M059J (cell line): ENCODE measurements at regions not wholly inside any gene's neighbourhood (a gene's known extent, or its start where the extent isn't known, plus 50 kb on each side); places are given as distances from the start of the nearest gene placed in this dataset.

Experiments used
- DNase-seq: peaks from one replicate; pipeline ENCODE4 v3.0.0-alpha.2; 2012; ENCODE audit warnings: low read depth

DNA sequence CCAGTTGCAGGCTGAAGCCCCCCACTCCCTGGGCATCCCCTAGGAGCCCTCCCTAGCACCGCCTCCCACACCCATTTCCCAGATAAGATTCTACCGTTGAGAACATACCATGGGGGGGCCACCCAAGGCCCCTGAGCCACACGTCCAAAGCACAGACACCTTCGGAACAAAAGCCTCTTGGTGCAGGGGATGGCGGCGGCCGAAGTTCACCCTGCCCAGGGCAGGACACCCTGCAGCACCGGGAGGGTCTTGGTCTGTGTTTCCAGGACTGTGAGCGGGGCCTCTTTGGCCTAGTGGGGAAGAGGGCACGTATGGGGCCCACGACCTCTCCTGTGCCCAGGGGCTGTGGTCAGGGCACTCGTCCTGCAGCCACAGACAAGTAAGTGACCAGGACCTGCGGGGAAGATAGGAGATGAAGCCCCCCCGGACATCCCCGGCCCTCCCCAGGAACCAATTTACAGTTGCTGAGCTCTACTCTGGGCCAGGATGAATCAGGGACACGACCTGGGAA, 154.3 kb upstream of the C14orf180 start:
- no peak for DNase-seq

DNA sequence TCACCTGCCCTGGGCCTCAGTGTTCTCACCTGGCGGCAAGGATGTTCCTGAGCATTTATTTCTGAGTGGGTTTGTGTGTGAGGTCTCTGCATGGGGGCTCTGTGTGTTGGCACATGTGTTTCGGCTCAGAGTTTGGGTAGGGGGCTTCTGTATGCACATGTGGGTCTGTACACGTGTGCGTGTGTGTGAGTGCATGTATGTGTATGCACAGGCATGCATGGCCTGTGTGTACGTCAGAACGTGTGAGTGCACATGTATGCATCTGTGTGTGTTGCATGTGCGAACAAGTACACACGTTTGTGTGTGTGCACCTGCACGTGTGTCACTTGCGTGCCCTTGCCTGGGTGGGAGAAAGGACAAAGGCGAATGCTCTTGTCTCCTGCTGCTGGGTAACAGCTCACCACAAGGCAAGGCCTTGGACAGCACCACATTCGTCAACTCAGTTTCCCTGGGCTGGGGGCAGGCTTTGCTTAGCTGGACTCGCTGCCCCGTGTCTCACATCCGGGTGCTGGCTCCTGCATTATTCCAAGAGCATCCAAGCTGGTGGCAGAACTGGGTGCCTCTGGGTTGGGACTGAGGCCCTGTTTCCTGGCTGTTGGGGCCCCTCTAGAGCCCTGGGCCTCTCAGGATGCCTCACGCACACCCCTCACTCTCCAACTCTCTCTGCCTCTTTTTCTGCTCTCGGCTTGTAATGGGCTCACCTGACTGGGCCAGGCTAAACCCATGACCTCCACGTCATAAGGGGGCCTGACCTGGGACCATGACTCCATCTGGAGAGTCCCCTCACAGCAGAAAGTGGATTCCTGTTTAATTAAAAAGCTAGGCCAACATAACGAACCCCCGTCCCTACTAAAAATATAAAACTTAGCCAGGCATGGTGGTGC, 153.6 kb upstream of the C14orf180 start:
- no peak for DNase-seq

DNA sequence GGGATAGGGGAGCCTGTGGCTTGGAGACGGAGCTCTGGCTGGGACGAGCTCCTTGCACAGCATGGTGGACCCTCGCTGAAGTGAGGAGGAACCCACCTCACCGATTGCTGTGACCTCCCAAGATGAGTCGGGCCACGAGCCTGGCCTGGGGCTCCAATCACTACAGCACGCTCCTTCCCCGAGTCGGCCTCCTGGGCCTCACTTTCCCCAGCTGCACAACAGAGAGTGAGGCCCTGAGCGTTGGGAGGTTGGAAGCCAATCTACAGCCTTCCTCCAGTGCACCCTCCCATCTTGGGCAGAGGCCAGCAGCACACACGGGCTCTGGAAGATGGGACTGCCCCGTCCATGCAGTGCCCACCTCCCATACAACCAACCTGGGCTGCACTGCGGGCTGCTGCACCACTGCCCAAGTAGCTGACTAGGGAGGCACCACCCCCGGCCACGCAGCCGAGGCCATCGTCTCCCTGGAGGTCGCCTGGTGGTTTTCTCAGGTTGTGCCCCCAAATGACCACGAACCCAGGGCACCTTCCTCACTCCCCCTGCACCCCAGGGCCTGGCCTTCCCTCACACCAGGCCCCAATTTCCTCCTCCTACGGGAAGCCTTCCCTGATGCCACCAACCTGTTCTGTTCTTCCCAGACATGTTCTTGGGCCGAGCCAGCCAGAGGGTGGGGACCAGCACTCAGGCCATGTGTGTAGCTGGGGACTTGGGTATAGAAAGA, 152.3 kb upstream of the C14orf180 start:
- DNase-seq = no peak

DNA sequence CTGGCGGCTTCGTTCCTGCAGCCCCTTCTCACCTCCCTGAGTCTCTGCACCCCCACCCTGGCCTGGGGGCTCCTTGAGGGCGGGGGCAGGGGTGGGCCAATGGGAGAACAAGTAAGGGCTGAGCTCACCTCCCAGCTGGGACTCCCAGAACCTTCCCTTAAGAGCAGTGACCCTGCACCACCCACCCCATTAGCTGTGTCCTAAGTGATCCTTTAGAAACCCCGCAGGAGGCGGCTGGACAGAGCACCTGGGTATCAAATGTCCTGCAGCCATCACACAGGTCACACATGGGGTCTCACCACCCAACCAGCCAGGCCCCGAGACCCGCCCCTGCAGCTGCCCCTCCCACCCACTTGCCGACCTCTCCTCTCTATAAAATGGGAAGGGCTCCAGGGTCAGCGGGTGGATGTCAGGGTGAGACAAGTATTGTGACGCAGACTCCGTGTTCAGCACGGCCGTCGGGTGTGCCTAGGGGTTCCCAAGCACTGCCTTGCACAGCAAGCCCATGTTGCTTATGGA, 151.2 kb upstream of the C14orf180 start:
- no peak for DNase-seq

DNA sequence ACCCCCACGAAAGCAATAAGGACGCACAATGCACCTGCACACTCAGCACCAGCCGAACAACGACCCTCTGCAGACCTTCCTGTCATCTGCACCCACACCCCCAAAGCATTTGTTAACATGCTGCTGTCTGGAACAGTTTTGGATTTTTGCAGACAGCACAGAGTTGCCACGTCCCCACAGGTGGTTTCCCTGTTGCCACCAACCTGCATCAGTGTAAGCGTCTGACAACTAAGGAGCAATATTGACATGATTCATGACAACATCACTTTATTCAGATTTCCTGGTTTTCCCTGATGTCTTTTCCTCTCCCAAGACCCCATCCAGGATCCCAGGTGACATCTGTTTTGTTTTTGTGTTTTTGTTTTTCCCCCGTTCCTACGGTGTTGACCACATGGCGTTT, 150.7 kb upstream of the C14orf180 start:
- no peak for DNase-seq

DNA sequence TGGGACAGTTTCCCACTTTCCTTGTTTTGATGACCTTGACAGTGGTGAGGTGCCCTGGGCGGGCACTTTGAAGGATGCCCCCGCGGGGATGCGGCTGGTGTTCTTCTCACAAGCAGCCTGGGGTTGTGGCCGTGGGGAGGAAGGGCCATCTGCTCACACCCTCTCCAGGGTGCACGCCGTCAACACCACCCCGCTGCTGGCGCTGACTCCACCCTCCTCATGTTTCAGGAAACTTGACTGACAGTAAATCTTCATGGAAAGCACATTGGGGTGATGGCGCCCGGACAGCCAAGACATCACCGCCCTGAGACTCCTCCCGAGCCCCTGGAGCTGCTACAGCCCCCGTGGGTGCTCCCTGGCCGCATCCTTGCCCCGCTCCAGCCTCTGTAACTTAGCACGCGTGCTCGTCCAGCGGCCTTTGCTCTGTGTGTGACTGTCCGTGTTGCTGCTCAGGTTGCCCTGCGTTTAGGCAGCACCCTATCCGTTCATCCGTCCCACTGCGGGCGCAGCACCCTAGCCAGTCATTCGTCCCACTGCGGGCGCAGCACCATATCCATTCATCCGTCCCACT, 150.2 kb upstream of the C14orf180 start:
- DNase-seq = no peak

DNA sequence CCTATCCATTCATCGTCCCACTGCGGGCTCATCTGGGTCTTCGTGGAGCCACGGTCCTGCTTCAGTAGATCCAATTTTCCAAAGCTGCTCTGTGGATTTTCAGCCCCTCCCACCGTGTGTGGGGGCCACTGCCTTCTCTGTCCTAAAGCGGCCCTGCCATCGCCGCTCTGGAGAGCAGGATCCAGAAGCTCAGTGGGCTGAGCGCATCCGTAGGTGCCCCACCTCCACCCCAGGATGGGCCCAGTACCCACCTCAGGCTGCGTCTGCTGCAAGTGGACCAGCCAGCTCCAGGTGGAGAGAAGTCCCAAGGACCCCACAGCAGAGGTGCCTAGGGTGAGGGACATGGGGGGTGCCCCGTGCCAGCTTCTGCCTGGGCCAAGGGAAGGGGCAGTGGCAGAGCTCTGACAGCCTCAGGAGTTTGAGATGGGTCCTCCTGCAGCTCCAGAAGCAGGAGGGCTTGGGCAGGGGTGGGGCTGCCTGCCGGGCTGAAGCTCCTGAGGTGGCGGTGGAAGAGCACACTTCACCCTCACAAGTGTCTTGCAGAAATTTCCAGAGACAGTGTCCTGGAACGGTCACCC, 148.1 kb upstream of the C14orf180 start:
- DNase-seq = no peak

DNA sequence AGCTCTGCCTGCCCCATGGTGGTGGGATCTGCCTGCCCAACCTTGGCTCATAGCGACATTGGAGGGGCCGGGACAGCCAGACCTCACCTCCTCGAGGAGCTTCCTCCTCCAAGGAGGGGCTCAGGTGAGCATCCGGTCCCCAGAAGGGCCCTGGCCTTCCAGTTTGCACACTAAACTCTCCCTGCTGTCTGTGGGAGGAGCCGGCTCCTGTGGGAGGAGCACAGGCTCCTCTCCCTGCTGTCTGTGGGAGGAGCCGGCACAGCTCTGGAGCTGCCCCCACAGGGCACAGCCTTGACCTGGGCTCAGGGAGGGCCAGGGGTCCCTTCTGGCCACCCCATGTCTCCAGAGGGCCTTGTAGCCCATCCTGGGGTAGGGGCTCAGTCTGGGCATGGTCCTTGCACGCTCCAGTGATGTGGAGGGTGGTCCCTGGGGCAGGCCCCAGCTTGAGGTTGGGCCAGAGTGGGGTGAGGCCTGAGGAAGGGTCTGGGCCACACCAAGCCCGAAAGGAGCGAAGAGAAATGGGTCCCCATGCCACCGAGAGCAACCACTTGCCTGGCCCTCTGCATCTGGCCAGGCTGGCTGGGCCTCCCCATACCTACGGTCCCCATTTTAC, 147.5 kb upstream of the C14orf180 start:
- DNase-seq = no peak

DNA sequence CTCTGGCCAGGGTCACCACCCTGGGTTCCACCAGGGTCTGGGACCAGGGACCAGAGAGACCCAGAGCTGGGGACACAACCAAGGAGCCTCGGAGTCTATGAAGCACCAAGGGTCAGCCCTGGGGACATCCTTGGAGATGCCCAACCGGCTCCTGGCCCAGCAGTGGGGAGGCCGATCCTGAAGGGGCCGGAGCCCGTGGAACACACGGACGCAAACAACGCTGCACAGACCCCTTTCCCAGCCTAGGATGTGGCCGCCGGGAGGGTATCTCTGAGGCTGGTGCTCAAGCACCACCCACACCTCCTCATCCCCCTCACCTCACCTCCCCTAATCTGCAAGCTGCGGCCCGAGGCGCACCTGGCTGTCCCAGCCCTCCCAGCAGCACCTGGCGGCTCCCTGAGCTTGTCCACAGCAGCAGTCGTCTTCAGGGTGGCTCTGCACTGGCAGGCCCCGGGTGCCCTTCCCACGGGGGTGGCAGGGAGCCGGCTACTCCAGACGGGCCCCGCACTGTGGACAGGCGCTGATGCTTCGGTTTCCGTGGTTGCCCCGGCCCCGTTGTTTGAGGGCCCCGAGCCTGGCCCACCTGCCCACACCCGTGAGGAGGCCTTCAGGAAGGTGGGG, 146.8 kb upstream of the C14orf180 start:
- no peak for DNase-seq

DNA sequence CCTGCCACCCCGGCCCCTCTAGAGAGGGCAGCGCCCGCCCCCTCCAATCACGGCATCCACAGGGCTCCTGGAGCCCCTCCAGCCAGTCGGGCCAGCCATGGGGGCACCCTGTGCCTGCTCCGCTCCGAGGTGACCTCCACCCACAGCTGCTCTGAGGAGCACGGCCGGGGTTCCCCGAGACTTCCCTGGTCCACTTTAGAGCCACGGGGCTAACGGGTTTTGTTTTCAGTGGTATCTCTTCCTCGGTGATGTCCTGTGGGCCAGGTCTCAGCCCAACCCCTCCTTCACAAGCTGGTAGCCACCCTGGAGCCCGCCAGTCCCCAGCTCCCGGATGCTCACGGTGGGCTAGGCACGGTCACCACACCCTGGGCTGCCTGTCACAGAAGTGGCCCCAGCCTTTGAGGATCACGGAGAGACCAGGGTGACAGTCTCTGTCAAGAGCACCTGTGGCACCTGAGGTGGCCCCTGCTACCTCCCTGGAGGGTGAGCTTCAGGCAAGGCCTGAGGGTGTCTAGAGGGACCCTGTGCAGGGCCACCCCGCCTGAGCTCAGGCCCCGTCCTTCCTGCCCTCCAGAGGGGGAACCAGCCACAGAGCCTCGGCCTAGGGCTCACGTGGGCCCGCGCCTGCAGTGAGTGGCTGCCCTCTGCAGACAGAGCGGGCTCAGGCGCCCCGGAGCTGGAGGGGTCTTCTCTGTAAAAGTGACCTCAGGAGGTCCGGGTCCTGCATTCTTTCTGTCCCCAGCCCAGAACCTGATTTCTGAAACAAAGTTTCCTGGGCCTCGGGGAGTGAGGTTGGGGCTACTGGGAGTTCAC, 146.0 kb upstream of the C14orf180 start:
- no peak for DNase-seq

DNA sequence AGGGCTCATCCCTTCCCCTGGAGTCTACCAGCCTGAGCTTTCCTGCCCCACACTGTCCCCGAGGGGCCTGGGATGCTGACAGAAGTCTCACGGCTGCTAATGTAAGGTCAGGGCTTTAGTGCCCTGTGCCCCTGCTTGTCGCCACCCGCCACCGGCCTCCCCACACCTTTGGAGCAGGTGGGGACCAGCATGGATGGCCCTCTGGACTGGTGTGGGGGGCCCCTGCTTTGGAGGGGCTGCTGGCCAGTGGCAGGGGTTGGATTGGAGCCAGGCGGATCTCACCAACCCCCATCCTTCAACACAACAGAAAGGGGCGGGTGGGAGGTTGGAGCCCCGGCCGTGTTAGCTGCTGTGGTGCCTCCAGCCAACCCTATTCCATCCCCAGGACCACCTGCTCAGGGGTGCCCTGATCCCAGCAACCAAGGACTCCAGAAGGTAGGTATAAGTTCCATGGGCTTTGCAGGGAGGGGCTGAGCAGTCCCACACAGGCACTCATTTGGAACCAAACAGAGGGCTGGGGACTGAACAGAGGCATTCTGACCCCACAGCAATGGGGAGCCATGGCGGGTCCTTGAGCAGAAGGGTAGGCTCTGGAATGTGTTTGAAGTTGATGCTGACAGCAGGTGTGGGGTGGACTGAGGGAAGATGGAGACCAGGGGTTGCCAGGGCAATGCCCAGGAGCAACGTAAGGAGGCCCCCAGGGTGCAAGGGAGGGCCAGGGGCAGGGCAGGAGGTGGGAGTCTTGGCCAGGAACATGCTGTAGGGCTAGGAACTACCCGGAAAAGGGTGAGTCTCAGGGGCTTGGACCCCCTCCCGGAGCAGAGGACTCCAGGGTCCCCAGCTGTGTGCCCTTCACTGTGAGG, 145.1 kb upstream of the C14orf180 start:
- DNase-seq = no peak

DNA sequence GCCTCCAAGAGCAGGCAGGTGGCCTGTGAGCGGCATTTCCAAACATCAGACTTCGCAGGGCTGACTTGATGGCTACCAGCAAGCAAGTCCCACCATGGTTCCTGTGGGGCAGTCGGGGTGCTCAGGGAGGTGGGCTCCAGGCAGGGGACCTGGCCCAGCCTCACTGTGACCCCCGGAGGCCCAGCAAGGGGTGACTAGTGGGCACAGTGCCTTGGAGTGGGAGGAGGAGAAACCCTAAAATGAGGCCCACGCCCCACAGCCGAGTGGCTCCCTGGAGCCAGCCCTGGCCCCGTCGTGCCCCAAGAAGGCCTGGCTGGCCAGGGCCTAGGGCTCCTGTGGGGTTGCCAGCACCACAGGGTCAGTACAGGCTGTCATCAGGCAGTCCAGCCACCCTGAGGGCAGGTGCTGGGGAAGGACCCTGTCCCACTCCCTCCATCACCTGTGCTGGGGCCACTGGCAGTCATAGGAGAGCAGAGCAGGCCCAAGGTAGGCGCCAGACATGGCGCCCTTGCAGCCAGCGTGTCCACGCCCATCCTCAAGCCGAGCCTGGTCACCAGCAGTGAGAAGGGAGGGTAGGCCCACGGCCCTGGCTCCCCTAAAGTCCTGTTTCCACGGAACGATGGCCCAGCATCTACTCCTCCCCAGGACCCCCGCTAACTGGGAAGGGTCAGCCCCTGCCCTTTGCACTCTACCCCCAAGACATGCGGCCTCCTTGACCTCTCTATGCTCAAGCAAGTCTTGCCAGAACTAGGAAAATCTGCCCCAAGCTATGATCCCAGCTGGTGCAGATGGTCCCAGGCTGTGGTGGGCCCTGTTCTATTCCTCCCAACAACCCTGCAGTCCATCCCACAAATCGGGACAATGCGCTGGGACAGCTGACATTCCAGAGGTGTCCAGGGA, 144.2 kb upstream of the C14orf180 start:
- DNase-seq = no peak

DNA sequence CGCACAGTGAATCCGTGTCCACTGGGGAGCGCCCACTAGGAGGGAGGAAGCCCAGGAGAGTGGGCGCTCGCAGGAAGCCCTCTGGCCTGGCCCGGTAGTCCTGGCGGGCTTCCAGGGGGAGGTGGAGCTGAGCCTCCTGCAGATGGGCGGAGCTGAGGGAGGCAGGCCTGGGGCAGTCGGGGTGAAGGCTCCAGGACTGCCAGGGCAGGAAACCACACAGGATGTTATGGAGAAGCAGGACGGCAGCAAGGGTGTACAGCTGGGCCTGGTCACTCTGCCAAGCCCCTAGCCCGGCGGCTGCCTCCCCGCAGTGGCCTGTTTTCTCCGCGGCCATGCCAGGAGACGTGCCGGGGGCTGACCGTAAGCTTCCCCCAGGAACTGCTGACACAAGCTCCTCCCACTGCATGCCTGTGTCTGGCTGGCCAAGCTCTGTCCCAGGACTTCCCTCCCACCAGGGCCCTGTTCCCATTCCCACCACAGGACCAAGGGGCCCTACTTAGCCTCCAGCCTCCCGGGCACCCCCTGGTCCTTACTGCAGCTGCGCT, 143.4 kb upstream of the C14orf180 start:
- DNase-seq = peak; percentile 38

DNA sequence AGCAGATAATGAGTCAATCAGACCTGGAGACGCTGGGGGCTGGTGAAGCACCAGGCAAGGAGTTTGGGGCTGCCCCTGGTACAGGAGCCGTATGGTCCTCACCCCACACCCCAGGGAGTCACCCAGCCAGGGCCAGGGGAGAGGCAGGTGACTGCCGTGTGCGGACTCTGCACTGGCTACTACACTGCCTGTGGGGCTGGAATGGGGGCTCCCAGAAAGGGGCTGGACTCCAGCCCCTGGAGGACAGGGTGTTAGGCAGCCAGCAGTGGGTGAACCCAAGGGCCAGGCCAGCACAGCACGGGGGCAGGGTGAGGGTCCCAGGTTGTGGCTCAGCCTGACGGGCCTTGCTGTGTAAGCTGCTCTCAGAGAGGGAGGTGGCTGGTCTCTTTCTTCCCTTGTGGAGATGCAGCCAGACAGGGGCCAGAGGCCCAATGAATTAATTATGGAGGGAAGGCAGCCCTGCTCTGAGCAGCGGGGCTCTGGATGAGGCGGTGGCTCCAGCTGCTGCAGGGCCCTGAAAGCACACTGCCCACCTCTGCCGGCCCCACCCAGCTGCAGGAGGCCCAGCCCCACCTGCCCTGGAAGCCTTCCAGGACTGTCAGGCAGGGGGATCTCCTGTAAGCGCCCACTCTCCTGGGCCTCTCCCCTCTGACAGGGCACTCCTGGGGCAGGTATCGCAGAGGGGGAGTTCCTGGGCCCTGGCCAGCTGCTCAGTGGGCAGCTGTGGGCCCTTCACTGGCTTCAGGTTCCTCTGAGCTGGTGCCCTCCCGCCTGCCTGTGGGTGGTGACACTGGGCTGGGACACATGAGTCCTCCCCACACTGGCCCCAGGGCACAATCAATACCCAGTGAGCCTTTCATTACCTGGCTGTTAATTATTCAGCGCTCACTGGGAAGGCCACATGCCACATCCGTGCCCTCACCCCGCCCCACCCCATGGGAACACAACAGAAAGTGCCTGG, 142.5 kb upstream of the C14orf180 start:
- DNase-seq = no peak

DNA sequence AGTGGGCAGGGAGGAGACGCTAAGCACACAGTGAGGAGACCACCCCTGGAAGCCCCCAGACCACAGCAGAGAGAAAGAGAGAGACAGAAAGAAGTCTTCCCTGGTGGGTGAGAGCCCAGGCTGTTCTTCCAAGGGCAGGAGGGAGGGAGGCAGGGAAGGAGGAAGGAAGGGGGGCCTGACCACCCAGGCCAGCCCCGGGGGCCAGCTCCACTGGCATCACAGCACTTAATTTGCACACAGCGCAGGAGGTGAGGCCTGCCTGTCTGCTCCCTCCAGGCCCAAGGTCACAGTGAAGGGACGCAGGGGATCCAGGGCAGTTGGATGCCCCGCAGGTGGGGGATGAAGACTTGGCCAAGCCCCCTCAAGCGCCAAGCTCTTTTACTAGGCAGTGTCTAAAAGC, 141.9 kb upstream of the C14orf180 start:
- DNase-seq = no peak

DNA sequence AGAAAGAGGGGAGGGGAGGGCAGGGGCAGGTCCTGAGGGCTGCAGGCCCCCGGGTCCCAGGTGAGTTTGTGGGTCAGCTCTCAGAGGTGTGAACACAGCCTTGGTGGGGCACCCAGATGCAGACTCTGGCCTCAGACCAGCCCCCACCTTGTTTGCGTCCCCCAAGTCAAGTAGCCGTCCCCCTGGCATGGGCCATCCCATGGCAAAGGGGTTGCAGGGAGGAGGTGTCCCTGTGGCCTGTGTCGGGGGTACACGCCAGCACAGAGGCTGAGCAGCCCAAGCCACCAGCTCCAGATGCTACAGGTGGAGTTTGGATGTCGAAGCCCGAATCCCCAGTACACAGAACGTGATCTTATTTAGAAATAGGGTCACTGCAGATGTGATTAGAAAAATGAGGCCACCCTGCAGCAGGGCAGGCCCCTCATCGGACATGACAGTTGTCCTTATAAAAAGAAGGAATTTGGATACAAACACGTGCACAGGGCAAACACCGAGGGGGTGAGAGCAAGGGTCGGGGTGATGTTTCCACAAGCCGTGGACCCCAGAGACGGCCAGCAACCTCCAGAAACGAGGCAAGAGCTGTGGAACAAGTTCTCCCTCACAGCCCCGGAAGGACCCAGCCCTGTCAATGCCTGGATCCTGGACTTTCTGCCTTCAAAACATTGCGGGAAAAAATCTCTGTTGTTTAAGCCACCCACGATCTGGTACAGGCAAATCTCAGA, 141.2 kb upstream of the C14orf180 start:
- DNase-seq = no peak
